ENCODE measurements at regions not wholly inside any gene's neighbourhood (a gene's known extent, or its start where the extent isn't known, plus 50 kb on each side); places are given as distances from the start of the nearest gene placed in this dataset.

DNA sequence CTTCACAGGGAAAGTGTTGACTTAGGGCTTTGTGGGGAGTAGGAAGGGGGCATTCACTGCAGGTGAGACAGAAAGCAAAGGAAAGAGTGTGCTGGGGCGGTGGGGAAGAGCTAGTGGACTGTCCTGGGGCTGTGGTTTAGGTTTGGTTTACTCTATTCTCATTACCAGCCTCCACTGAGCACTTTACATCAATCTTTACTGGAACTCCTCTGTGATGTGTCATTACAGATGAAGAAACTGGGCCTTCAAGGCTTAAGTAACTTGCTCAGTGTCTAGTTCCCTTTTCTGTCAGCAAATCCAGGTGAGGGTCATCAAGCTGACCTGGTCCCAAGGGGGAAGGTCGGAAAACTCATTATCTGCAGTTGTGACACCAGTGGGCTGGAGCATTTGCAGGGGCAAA is 120.2 kb upstream of the PFN2 start:
- TF ChIP-seq CEBPB (IDR thresholded peaks at IDR 0.05; ENCODE audit: borderline replicate concordance in 1 of 2, low read depth in 2 of 2, low read length in 2 of 2) (no peak), NFIC (IDR thresholded peaks at IDR 0.05; ENCODE audit: low read depth, low read length) (no peak), CBFB (IDR thresholded peaks at IDR 0.05; ENCODE audit: low read depth) (no peak), STAT1 (conservative IDR thresholded peaks at IDR 0.05) (no peak)
- TF ChIP-seq, protein P1, sequence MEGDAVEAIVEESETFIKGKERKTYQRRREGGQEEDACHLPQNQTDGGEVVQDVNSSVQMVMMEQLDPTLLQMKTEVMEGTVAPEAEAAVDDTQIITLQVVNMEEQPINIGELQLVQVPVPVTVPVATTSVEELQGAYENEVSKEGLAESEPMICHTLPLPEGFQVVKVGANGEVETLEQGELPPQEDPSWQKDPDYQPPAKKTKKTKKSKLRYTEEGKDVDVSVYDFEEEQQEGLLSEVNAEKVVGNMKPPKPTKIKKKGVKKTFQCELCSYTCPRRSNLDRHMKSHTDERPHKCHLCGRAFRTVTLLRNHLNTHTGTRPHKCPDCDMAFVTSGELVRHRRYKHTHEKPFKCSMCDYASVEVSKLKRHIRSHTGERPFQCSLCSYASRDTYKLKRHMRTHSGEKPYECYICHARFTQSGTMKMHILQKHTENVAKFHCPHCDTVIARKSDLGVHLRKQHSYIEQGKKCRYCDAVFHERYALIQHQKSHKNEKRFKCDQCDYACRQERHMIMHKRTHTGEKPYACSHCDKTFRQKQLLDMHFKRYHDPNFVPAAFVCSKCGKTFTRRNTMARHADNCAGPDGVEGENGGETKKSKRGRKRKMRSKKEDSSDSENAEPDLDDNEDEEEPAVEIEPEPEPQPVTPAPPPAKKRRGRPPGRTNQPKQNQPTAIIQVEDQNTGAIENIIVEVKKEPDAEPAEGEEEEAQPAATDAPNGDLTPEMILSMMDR (IDR thresholded peaks at IDR 0.05 in 2 of 3, conservative IDR thresholded peaks at IDR 0.05 in 1 of 3; ENCODE audit: control insufficient read depth in 2 of 3, extremely low read depth in 1 of 3, insufficient read depth in 1 of 3, low read depth in 3 of 3, low read length in 3 of 3) = no peak
